Mesenchymal stem cell (in vitro differentiated cells and primary cell): ENCODE measurements at regions not wholly inside any gene's neighbourhood (a gene's known extent, or its start where the extent isn't known, plus 50 kb on each side); places are given as distances from the start of the nearest gene placed in this dataset.

ENCODE experiments used
- DNase-seq: peaks from one replicate; pipeline ENCODE4 v3.0.0-alpha.2; 2013
- H2AFZ ChIP-seq: one replicate; pipeline ENCODE4 v1.6.1; 2013; ENCODE audit warnings: low read depth, mild to moderate bottlenecking, control low read depth, inconsistent platforms, low read length, moderate library complexity
- H2AK5ac ChIP-seq: 2 replicates; pipeline ENCODE4 v1.6.1; 2013; ENCODE audit warnings: low read length, moderate library complexity, mild to moderate bottlenecking, inconsistent platforms; ENCODE audit not compliant: severe bottlenecking
- H2BK120ac ChIP-seq: one replicate; pipeline ENCODE4 v1.6.1; 2013; ENCODE audit warnings: low read depth, mild to moderate bottlenecking, inconsistent platforms, low read length, moderate library complexity
- H2BK12ac ChIP-seq, 2 experiments: one replicate each; pipeline ENCODE4 v1.6.1; 2013; ENCODE audit warnings: inconsistent platforms in 2 of 2, low read length in 2 of 2, mild to moderate bottlenecking in 2 of 2, moderate library complexity in 2 of 2, control low read depth in 1 of 2
- H2BK15ac ChIP-seq: one replicate; pipeline ENCODE4 v1.6.1; 2013; ENCODE audit warnings: mild to moderate bottlenecking, low read depth, inconsistent platforms; ENCODE audit not compliant: poor library complexity, severe bottlenecking
- H2BK5ac ChIP-seq: 2 replicates; pipeline ENCODE4 v1.6.1; 2013; ENCODE audit warnings: low read depth, mild to moderate bottlenecking, low read length, control low read depth, inconsistent platforms; ENCODE audit not compliant: poor library complexity, severe bottlenecking
- H3K14ac ChIP-seq, 2 experiments: one replicate each; pipeline ENCODE4 v1.6.1; 2013; ENCODE audit warnings: inconsistent platforms in 2 of 2, low read length in 2 of 2, control low read depth in 1 of 2, mild to moderate bottlenecking in 1 of 2, moderate library complexity in 1 of 2
- H3K18ac ChIP-seq, 2 experiments: one replicate each; pipeline ENCODE4 v1.6.1; 2013; ENCODE audit warnings: inconsistent platforms in 2 of 2, low read length in 2 of 2, control low read depth in 1 of 2, low read depth in 1 of 2, mild to moderate bottlenecking in 1 of 2
- H3K23ac ChIP-seq, 2 experiments: one replicate each; pipeline ENCODE4 v1.6.1; 2013; ENCODE audit warnings: inconsistent platforms in 2 of 2, low read length in 2 of 2, mild to moderate bottlenecking in 2 of 2, moderate library complexity in 2 of 2, control low read depth in 1 of 2
- H3K27ac ChIP-seq: 2 replicates; pipeline ENCODE4 v1.5.1; 2013; ENCODE audit warnings: mild to moderate bottlenecking, moderate library complexity, low read length, control low read depth, inconsistent platforms; ENCODE audit not compliant: poor library complexity, severe bottlenecking
- H3K27me3 ChIP-seq, 2 experiments: 2 replicates each; pipeline versions ENCODE4 v1.6.1 to v1.7.0; 2013; ENCODE audit warnings: low read length in 2 of 2, mild to moderate bottlenecking in 2 of 2, moderate library complexity in 2 of 2, control low read depth in 1 of 2, inconsistent platforms in 1 of 2; ENCODE audit not compliant: control insufficient read depth in 1 of 2, insufficient read depth in 1 of 2
- H3K36me3 ChIP-seq, 2 experiments: 2 replicates each; pipeline versions ENCODE4 v1.6.1 to v1.7.0; 2013; ENCODE audit warnings: low read length in 2 of 2, control low read depth in 1 of 2, inconsistent platforms in 1 of 2, low read depth in 1 of 2, mild to moderate bottlenecking in 1 of 2; ENCODE audit not compliant: insufficient read depth in 2 of 2, control insufficient read depth in 1 of 2
- H3K4ac ChIP-seq, 2 experiments: one replicate each; pipeline ENCODE4 v1.6.1; 2013; ENCODE audit warnings: inconsistent platforms in 2 of 2, low read length in 2 of 2, mild to moderate bottlenecking in 2 of 2, moderate library complexity in 2 of 2, control low read depth in 1 of 2, low read depth in 1 of 2
- H3K4me1 ChIP-seq: 2 replicates; pipeline ENCODE4 v1.6.1; 2013; ENCODE audit warnings: low read depth, low read length, control low read depth; ENCODE audit not compliant: control insufficient read depth, insufficient read depth
- H3K4me2 ChIP-seq: 2 replicates; pipeline ENCODE4 v1.6.1; 2013; ENCODE audit warnings: low read length, mild to moderate bottlenecking, inconsistent platforms; ENCODE audit not compliant: poor library complexity, severe bottlenecking
- H3K4me3 ChIP-seq, 2 experiments: 2 replicates each; pipeline versions ENCODE4 v1.5.1 to v1.7.0; 2013; ENCODE audit warnings: low read length in 2 of 2, mild to moderate bottlenecking in 2 of 2, control low read depth in 1 of 2, low read depth in 1 of 2; ENCODE audit not compliant: insufficient read depth in 1 of 2
- H3K79me1 ChIP-seq: replicated peaks from 2 replicates; pipeline ENCODE4 v1.6.1; 2013; ENCODE audit warnings: mild to moderate bottlenecking, control low read depth, low read length, inconsistent platforms; ENCODE audit not compliant: poor library complexity, severe bottlenecking
- H3K9ac ChIP-seq: 2 replicates; pipeline ENCODE4 v1.7.0; 2013; ENCODE audit warnings: mild to moderate bottlenecking, low read length, moderate library complexity
- H3K9me3 ChIP-seq: 2 replicates; pipeline ENCODE4 v1.7.0; 2013; ENCODE audit warnings: mild to moderate bottlenecking, low read length; ENCODE audit not compliant: control insufficient read depth
- H4K8ac ChIP-seq: one replicate; pipeline ENCODE4 v1.6.1; 2013; ENCODE audit warnings: inconsistent platforms, mild to moderate bottlenecking, low read length, moderate library complexity
- H4K91ac ChIP-seq: one replicate; pipeline ENCODE4 v1.6.1; 2013; ENCODE audit warnings: mild to moderate bottlenecking, low read length, inconsistent platforms
- WGBS: methylation state at CpG from one replicate; pipeline ENCODE4 v1.1.7; 2013; ENCODE audit warnings: mixed read lengths; 5-methylcytosine and 5-hydroxymethylcytosine counted together

GRCh38 chr2:239726091-239726591 is 299.0 kb downstream of the NDUFA10 start:
- 86% methylated on average over 18 of the region's 18 CpGs for WGBS
- Histone ChIP-seq H2AFZ (no peak overlapping the region), H2BK5ac (no peak overlapping the region), H3K9ac (no peak overlapping the region), H4K91ac (no peak overlapping the region), H3K4me2 (no peak overlapping the region), H4K8ac (no peak overlapping the region), H3K9me3 (no peaks in the 10 kb centered on the region), H3K27me3 (peaks cover 0 to 28% of the 10 kb centered on the region in 2 experiments), H3K4me3 (no peak overlapping the region), H2AK5ac (no peak overlapping the region), H2BK12ac (no peak overlapping the region), H3K36me3 (no peaks in the 10 kb centered on the region), H3K79me1 (no peaks in the 10 kb centered on the region), H3K14ac (no peak overlapping the region), H3K18ac (no peak overlapping the region), H2BK120ac (no peak overlapping the region), H3K23ac (no peak overlapping the region), H3K4ac (no peak overlapping the region), H3K4me1 (no peaks in the 10 kb centered on the region), H2BK15ac (no peak overlapping the region), H3K27ac (no peak overlapping the region)
- no peak for DNase-seq

- H3K27me3 ChIP-seq, result peaks cover 0 to 31% of the 10 kb centered on the region in 2 experiments
- no peak for DNase-seq
- no peaks in the 10 kb centered on the region for H3K79me1 ChIP-seq
- no peak overlapping the region for H3K4ac ChIP-seq
- no peaks in the 10 kb centered on the region for H3K36me3 ChIP-seq
- H2BK15ac ChIP-seq, result no peak overlapping the region
- 82% methylated on average over 7 of the region's 7 CpGs for WGBS
- H2AK5ac ChIP-seq, result no peak overlapping the region
- no peak overlapping the region for H4K8ac ChIP-seq
- no peaks in the 10 kb centered on the region for H3K9me3 ChIP-seq
- H3K14ac ChIP-seq, result no peak overlapping the region
- H3K27ac ChIP-seq, result no peak overlapping the region
- H3K4me3 ChIP-seq, result no peak overlapping the region
- H2BK12ac ChIP-seq, result no peak overlapping the region
- no peak overlapping the region for H3K23ac ChIP-seq
- H3K4me1 ChIP-seq, result no peaks in the 10 kb centered on the region
- H3K4me2 ChIP-seq, result no peak overlapping the region
- H2BK120ac ChIP-seq, result no peak overlapping the region
- no peak overlapping the region for H4K91ac ChIP-seq
- H3K18ac ChIP-seq, result no peak overlapping the region
- no peak overlapping the region for H3K9ac ChIP-seq
- no peak overlapping the region for H2AFZ ChIP-seq
- H2BK5ac ChIP-seq, result no peak overlapping the region
Observed at GRCh38 chr2:239725551-239725890, 299.6 kb downstream of the NDUFA10 start.

GRCh38 chr2:239724851-239725550 is 300.1 kb downstream of the NDUFA10 start:
- Histone ChIP-seq H2AFZ (no peak overlapping the region), H3K18ac (no peak overlapping the region), H2BK15ac (no peak overlapping the region), H2BK12ac (no peak overlapping the region), H4K91ac (no peak overlapping the region), H3K4me2 (no peak overlapping the region), H3K9ac (no peak overlapping the region), H3K4ac (no peak overlapping the region), H3K9me3 (no peaks in the 10 kb centered on the region), H3K79me1 (no peaks in the 10 kb centered on the region), H3K36me3 (no peaks in the 10 kb centered on the region), H3K27ac (no peak overlapping the region), H2BK120ac (no peak overlapping the region), H3K14ac (no peak overlapping the region), H2BK5ac (no peak overlapping the region), H3K4me1 (no peaks in the 10 kb centered on the region), H3K23ac (no peak overlapping the region), H3K27me3 (peaks cover 0 to 31% of the 10 kb centered on the region in 2 experiments), H4K8ac (no peak overlapping the region), H2AK5ac (no peak overlapping the region), H3K4me3 (no peak overlapping the region)
- no peak for DNase-seq
- WGBS, result 74% methylated on average over 14 of the region's 14 CpGs

GRCh38 chr2:239724194-239724849 is 300.8 kb downstream of the NDUFA10 start:
- Histone ChIP-seq H2AK5ac (no peak overlapping the region), H2AFZ (no peak overlapping the region), H3K14ac (no peak overlapping the region), H3K36me3 (no peaks in the 10 kb centered on the region), H3K27ac (no peak overlapping the region), H3K27me3 (peaks cover 0 to 26% of the 10 kb centered on the region in 2 experiments), H3K23ac (peak overlapping the region in 1 of 2 experiments; percentile 16), H4K91ac (peak overlapping the region; percentile 55), H2BK120ac (no peak overlapping the region), H3K4me1 (no peaks in the 10 kb centered on the region), H2BK5ac (no peak overlapping the region), H3K4me2 (no peak overlapping the region), H2BK15ac (no peak overlapping the region), H3K9me3 (no peaks in the 10 kb centered on the region), H3K4ac (no peak overlapping the region), H2BK12ac (no peak overlapping the region), H3K4me3 (no peak overlapping the region), H3K79me1 (no peaks in the 10 kb centered on the region), H3K9ac (no peak overlapping the region), H4K8ac (no peak overlapping the region), H3K18ac (no peak overlapping the region)
- 80% methylated on average over 16 of the region's 16 CpGs for WGBS
- no peak for DNase-seq
